BE2C (cell line): ENCODE measurements at regions not wholly inside any gene's neighbourhood (a gene's known extent, or its start where the extent isn't known, plus 50 kb on each side); places are given as distances from the start of the nearest gene placed in this dataset.

ENCODE experiments used
- DNase-seq: peaks from one replicate; pipeline ENCODE4 v3.0.0-alpha.2; 2020
- H3K27me3 ChIP-seq: fragments of 250-450 bp; sonication (Bioruptor Pico); 2 replicates; pipeline ENCODE4 v1.5.1; 2020; ENCODE audit warnings: mild to moderate bottlenecking
- H3K36me3 ChIP-seq: fragments of 250-450 bp; sonication (Bioruptor Pico); 2 replicates; pipeline ENCODE4 v1.5.1; 2020; ENCODE audit warnings: mild to moderate bottlenecking
- H3K4me1 ChIP-seq: fragments of 250-450 bp; sonication (Bioruptor Pico); 2 replicates; pipeline ENCODE4 v1.5.1; 2020
- H3K4me3 ChIP-seq: 2 replicates; pipeline ENCODE4 v1.5.1; 2011; ENCODE audit warnings: low read depth, low read length
- H3K9me3 ChIP-seq: fragments of 250-450 bp; sonication (Bioruptor Pico); 2 replicates; pipeline ENCODE4 v1.5.1; 2020
- CTCF ChIP-seq: IDR thresholded peaks from 2 replicates; pipeline ENCODE4 v1.5.1; 2012; ENCODE audit warnings: mild to moderate bottlenecking, low read depth, low read length

- H3K36me3 ChIP-seq = no peaks in the 10 kb centered on the region
- H3K27me3 ChIP-seq = no peaks in the 10 kb centered on the region
- H3K4me3 ChIP-seq = no peak overlapping the region
- no peak for DNase-seq
- TF ChIP-seq CTCF = no peak
- H3K4me1 ChIP-seq = no peaks in the 10 kb centered on the region
- H3K9me3 ChIP-seq = no peaks in the 10 kb centered on the region
These were observed 57.4 kb upstream of the CHST9 start for GRCh38 chr18:27242392-27243047.

GRCh38 chr18:27240383-27240782 lies 55.3 kb upstream of the CHST9 start:
- DNase-seq = no peak
- H3K4me1 ChIP-seq = no peaks in the 10 kb centered on the region
- no peaks in the 10 kb centered on the region for H3K27me3 ChIP-seq
- H3K36me3 ChIP-seq = no peaks in the 10 kb centered on the region
- no peaks in the 10 kb centered on the region for H3K9me3 ChIP-seq
- H3K4me3 ChIP-seq = no peak overlapping the region
- TF ChIP-seq CTCF = no peak

GRCh38 chr18:27239669-27240068 lies 54.6 kb upstream of the CHST9 start:
- H3K27me3 ChIP-seq = no peaks in the 10 kb centered on the region
- no peaks in the 10 kb centered on the region for H3K4me1 ChIP-seq
- no peak for TF ChIP-seq CTCF
- H3K4me3 ChIP-seq = no peak overlapping the region
- no peak for DNase-seq
- H3K9me3 ChIP-seq = no peaks in the 10 kb centered on the region
- no peaks in the 10 kb centered on the region for H3K36me3 ChIP-seq

GRCh38 chr18:27235218-27235870 lies 50.2 kb upstream of the CHST9 start:
- no peaks in the 10 kb centered on the region for H3K36me3 ChIP-seq
- no peak for DNase-seq
- no peak overlapping the region for H3K4me3 ChIP-seq
- no peaks in the 10 kb centered on the region for H3K27me3 ChIP-seq
- no peak for TF ChIP-seq CTCF
- no peaks in the 10 kb centered on the region for H3K9me3 ChIP-seq
- H3K4me1 ChIP-seq = no peaks in the 10 kb centered on the region
